GM23248 (cell line): ENCODE measurements at regions not wholly inside any gene's neighbourhood (a gene's known extent, or its start where the extent isn't known, plus 50 kb on each side); places are given as distances from the start of the nearest gene placed in this dataset.
A peak's percentile ranks its signal among the peaks of the same experiment; 100 is the strongest.

ENCODE experiments used
- DNase-seq: peaks from one replicate; pipeline ENCODE4 v3.0.0-alpha.2; 2015
- H2AFZ ChIP-seq: fragments of 200-600 bp; sonication (generic); 2 replicates; pipeline ENCODE4 v1.6.1; 2016; ENCODE audit warnings: antibody characterized with exemption
- H3F3A ChIP-seq: fragments of 200-600 bp; sonication (generic); 2 replicates; pipeline ENCODE4 v1.6.1; 2016; ENCODE audit warnings: mild to moderate bottlenecking, antibody characterized with exemption, mixed run types; ENCODE audit not compliant: insufficient read depth
- H3K27ac ChIP-seq: fragments of 200-600 bp; sonication (generic); 2 replicates; pipeline ENCODE4 v1.5.1; 2016; ENCODE audit warnings: mild to moderate bottlenecking
- H3K27me3 ChIP-seq: fragments of 200-600 bp; sonication (generic); replicated peaks from 2 replicates; pipeline ENCODE4 v1.6.1; 2016; ENCODE audit warnings: mild to moderate bottlenecking; ENCODE audit not compliant: insufficient read depth
- H3K36me3 ChIP-seq: fragments of 200-600 bp; sonication (generic); 2 replicates; pipeline ENCODE4 v1.6.1; 2016; ENCODE audit warnings: low read depth, mild to moderate bottlenecking
- H3K4me1 ChIP-seq: fragments of 200-600 bp; sonication (generic); 2 replicates; pipeline ENCODE4 v1.6.1; 2016; ENCODE audit warnings: mild to moderate bottlenecking; ENCODE audit not compliant: insufficient read depth
- H3K4me2 ChIP-seq: fragments of 200-600 bp; sonication (generic); one replicate; pipeline ENCODE4 v1.6.1; 2016; ENCODE audit warnings: mild to moderate bottlenecking; ENCODE audit not compliant: unreplicated experiment
- H3K4me3 ChIP-seq: fragments of 200-600 bp; sonication (generic); 2 replicates; pipeline ENCODE4 v1.5.1; 2016; ENCODE audit warnings: mild to moderate bottlenecking
- H3K79me2 ChIP-seq: fragments of 200-600 bp; sonication (generic); 2 replicates; pipeline ENCODE4 v1.6.1; 2016; ENCODE audit warnings: mild to moderate bottlenecking; ENCODE audit not compliant: insufficient read depth
- H3K9ac ChIP-seq: fragments of 200-600 bp; sonication (generic); 2 replicates; pipeline ENCODE4 v1.6.1; 2016; ENCODE audit warnings: mild to moderate bottlenecking
- H3K9me2 ChIP-seq: fragments of 200-600 bp; sonication (generic); 2 replicates; pipeline ENCODE4 v1.6.1; 2016; ENCODE audit warnings: mixed run types, mild to moderate bottlenecking, moderate library complexity; ENCODE audit not compliant: insufficient read depth
- H3K9me3 ChIP-seq: fragments of 200-600 bp; sonication (generic); one replicate; pipeline ENCODE4 v1.6.1; 2017; ENCODE audit warnings: low read depth
- H4K20me1 ChIP-seq: fragments of 200-600 bp; sonication (generic); 2 replicates; pipeline ENCODE4 v1.6.0; 2016; ENCODE audit not compliant: insufficient read depth
- EZH2 ChIP-seq: fragments of 200-600 bp; sonication (generic); IDR thresholded peaks from 2 replicates; pipeline ENCODE4 v1.6.1; 2018; ENCODE audit warnings: antibody characterized with exemption, mild to moderate bottlenecking; ENCODE audit not compliant: insufficient read depth, poor library complexity, severe bottlenecking
- EZH2phosphoT487 ChIP-seq: fragments of 200-600 bp; sonication (generic); IDR thresholded peaks from 2 replicates; pipeline ENCODE4 v1.6.1; 2018; ENCODE audit warnings: antibody characterized with exemption, moderate library complexity, mild to moderate bottlenecking, low read depth; ENCODE audit not compliant: insufficient read depth
- WGBS, 2 experiments: methylation state at CpG; one replicate each; pipeline ENCODE4 v1.1.6; 2015 to 2017; ENCODE audit warnings: low lambda C conversion rate in 2 of 2, low coverage in 1 of 2; ENCODE audit errors: missing lambda C conversion rate in 2 of 2; 5-methylcytosine and 5-hydroxymethylcytosine counted together
- in situ Hi-C: fragments of 300-500 bp; cut with MboI; formaldehyde crosslinking; loops from 2 replicates; pipeline ENCODE4 v1.15.0; 2020

DNA sequence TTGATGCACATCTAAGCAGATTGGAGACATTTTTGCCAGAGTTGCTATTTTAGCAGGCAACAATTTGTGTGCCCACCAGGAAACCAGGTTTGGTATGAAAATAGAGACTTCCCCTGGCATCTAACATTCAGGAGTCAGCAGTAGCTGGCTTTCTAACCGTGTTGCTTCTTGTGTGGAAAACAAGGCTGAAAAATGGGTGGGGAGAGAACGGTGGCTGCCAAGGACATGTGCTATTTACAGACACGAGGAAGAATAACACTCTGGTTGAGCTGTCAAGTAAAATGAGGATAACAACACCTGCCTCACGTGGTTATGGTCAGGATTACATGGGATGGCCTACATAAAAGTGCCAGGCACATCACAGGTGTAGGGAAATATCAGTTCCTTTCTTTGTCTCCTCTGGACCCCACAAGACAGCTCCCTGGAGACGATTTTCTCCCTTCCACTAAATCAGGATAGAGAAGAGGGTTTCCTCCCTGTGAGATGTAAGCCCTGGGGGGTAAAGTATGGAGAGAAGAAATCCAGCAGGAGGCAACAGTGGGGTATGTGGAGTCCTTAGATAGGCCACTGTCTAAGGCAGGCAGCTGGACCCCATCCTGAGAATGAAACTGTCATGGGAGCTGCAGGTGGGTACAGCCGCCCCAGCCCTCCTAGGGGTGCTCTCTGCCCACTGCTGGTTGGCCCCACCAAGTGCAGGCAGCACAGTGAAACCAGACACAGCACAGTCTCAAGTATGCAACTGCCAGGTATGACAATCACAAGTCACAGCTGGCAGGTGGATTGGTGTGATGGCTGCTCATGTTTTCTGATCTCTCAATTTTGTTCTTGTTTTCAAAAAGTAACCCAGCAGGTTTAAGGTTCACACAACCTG is 80.3 kb downstream of the TENT5C start:
- DNase-seq: no peak
- peaks cover 7% of the 10 kb centered on the region; the same call in 1 of the 2 replicates for H3F3A ChIP-seq
- H3K27me3 ChIP-seq: no peaks in the 10 kb centered on the region
- H3K9me3 ChIP-seq: no peaks in the 10 kb centered on the region
- H3K79me2 ChIP-seq: no peaks in the 10 kb centered on the region
- H3K4me2 ChIP-seq: no peak overlapping the region
- H3K4me3 ChIP-seq: no peak overlapping the region
- H3K4me1 ChIP-seq: peaks cover 26% of the 10 kb centered on the region
- no peak overlapping the region for H3K27ac ChIP-seq
- WGBS, 2 experiments: 58% methylated on average over 6 of the region's 6 CpGs
- H3K9me2 ChIP-seq: no peaks in the 10 kb centered on the region
- no peaks in the 10 kb centered on the region for H4K20me1 ChIP-seq
- TF ChIP-seq EZH2 (no peak), EZH2phosphoT487 (no peak)
- H3K36me3 ChIP-seq: no peaks in the 10 kb centered on the region
- no peak overlapping the region for H2AFZ ChIP-seq
- in situ Hi-C loops: no loop called here
- no peak overlapping the region for H3K9ac ChIP-seq

GRCh38 chr1:117686907-117687306 is 81.1 kb downstream of the TENT5C start:
- H3K36me3 ChIP-seq: no peaks in the 10 kb centered on the region
- H3K4me2 ChIP-seq: peak overlapping the region; percentile 50
- in situ Hi-C loops: no loop called here
- TF ChIP-seq EZH2 (no peak), EZH2phosphoT487 (no peak)
- H3K9me3 ChIP-seq: no peaks in the 10 kb centered on the region
- H3K4me1 ChIP-seq: peaks cover 26% of the 10 kb centered on the region
- H3K27me3 ChIP-seq: no peaks in the 10 kb centered on the region
- H3F3A ChIP-seq: peaks cover 7% of the 10 kb centered on the region; the same call in 1 of the 2 replicates
- 25 to 33% methylated on average over 2 of the region's 2 CpGs for WGBS, 2 experiments
- no peak overlapping the region for H3K27ac ChIP-seq
- no peak overlapping the region for H2AFZ ChIP-seq
- H3K9ac ChIP-seq: no peak overlapping the region
- H3K79me2 ChIP-seq: no peaks in the 10 kb centered on the region
- no peaks in the 10 kb centered on the region for H4K20me1 ChIP-seq
- no peak overlapping the region for H3K4me3 ChIP-seq
- DNase-seq: peak; percentile 51
- H3K9me2 ChIP-seq: no peaks in the 10 kb centered on the region

DNA sequence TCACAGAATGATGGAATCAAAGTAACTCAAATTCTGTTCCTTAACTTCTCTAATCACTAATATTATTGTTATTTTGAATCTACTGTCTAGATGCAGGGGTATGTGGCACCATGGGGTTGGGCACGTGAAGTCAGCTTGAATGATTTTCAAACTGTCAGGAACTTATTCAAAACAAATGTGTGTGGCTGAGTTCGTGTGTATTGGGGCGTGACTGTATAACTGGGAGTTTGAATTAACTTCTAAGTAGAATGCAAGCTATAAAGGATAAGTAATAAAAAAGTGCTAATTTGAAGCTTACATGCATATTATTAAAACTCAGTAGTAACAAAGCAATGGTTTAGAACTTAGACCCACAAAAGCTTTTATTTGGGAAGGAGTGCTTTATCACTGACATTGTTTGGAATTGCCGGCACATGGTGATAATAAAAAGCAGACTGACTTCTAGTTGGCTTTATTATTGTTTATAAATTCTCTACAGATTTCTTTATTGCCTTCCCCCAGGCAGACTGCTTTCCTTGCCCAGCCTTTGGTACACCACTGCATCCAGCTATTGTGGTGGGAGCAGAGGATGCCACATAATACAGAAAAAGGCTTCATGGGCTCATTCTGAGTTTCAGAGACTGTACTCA is 84.3 kb downstream of the TENT5C start:
- Histone ChIP-seq H3K27me3 (no peaks in the 10 kb centered on the region), H4K20me1 (no peaks in the 10 kb centered on the region), H3F3A (no peaks in the 10 kb centered on the region), H3K9me2 (no peaks in the 10 kb centered on the region), H3K9me3 (no peaks in the 10 kb centered on the region), H3K27ac (no peak overlapping the region), H3K4me1 (peaks cover 14% of the 10 kb centered on the region), H3K9ac (no peak overlapping the region), H2AFZ (no peak overlapping the region), H3K79me2 (no peaks in the 10 kb centered on the region), H3K4me2 (no peak overlapping the region), H3K4me3 (no peak overlapping the region), H3K36me3 (no peaks in the 10 kb centered on the region)
- DNase-seq: no peak
- no peak for TF ChIP-seq EZH2
- TF ChIP-seq EZH2phosphoT487: no peak
- WGBS, 2 experiments: 21 to 22% methylated on average over 4 of the region's 4 CpGs
- in situ Hi-C loops: no loop called here

DNA sequence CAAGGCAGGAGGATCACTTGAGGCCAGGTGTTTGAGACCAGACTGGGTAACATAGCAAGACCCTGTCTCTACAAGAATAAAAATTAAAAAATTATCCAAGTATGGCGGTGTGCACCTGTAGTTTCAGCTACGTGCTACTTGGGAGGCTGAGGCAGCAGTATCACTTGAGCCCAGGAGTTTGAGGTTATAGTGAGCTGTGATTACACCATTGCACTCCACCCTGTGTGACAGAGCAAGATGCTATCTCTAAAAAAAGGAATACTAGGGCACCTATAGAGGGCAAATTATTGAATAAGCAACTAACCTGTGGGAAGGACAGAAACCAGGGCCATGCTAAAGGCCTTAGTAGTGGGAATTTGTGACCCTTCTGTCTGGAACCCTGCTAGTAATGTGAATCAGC is 86.1 kb downstream of the TENT5C start:
- H2AFZ ChIP-seq: no peak overlapping the region

More for the DNA sequence above, 86.1 kb downstream of the TENT5C start:
- in situ Hi-C loops: no loop called here
- no peak overlapping the region for H3K27ac ChIP-seq
- H3K27me3 ChIP-seq: no peaks in the 10 kb centered on the region
- peaks cover 7% of the 10 kb centered on the region for H3F3A ChIP-seq
- H3K4me1 ChIP-seq: peaks cover 22% of the 10 kb centered on the region
- TF ChIP-seq EZH2phosphoT487 (no peak), EZH2 (no peak)
- no peak overlapping the region for H3K9ac ChIP-seq
- H3K36me3 ChIP-seq: no peaks in the 10 kb centered on the region
- H4K20me1 ChIP-seq: no peaks in the 10 kb centered on the region
- H3K4me3 ChIP-seq: no peak overlapping the region
- no peak overlapping the region for H3K4me2 ChIP-seq
- DNase-seq: no peak
- 91 to 93% methylated on average over 2 of the region's 2 CpGs for WGBS, 2 experiments
- H3K9me3 ChIP-seq: no peaks in the 10 kb centered on the region
- H3K79me2 ChIP-seq: no peaks in the 10 kb centered on the region
- H3K9me2 ChIP-seq: no peaks in the 10 kb centered on the region
